HEK293T (cell line): ENCODE measurements at regions not wholly inside any gene's neighbourhood (a gene's known extent, or its start where the extent isn't known, plus 50 kb on each side); places are given as distances from the start of the nearest gene placed in this dataset.

ENCODE experiments used
- SUZ12 ChIP-seq: fragments of 450-650 bp; IDR thresholded peaks from 2 replicates; pipeline ENCODE4 v1.6.1; 2016; ENCODE audit warnings: mild to moderate bottlenecking
- TARDBP ChIP-seq: fragments of 450-650 bp; IDR thresholded peaks from 2 replicates; pipeline ENCODE4 v1.6.1; 2016

GRCh38 chr9:95667789-95668188 is 151.0 kb upstream of the PTCH1 start:
- TF ChIP-seq TARDBP (no peak), SUZ12 (no peak)
